ENCODE measurements at regions not wholly inside any gene's neighbourhood (a gene's known extent, or its start where the extent isn't known, plus 50 kb on each side); places are given as distances from the start of the nearest gene placed in this dataset.

- TF ChIP-seq, protein P1, sequence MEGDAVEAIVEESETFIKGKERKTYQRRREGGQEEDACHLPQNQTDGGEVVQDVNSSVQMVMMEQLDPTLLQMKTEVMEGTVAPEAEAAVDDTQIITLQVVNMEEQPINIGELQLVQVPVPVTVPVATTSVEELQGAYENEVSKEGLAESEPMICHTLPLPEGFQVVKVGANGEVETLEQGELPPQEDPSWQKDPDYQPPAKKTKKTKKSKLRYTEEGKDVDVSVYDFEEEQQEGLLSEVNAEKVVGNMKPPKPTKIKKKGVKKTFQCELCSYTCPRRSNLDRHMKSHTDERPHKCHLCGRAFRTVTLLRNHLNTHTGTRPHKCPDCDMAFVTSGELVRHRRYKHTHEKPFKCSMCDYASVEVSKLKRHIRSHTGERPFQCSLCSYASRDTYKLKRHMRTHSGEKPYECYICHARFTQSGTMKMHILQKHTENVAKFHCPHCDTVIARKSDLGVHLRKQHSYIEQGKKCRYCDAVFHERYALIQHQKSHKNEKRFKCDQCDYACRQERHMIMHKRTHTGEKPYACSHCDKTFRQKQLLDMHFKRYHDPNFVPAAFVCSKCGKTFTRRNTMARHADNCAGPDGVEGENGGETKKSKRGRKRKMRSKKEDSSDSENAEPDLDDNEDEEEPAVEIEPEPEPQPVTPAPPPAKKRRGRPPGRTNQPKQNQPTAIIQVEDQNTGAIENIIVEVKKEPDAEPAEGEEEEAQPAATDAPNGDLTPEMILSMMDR (conservative IDR thresholded peaks at IDR 0.05; ENCODE audit: low read depth, low read length), result no peak
- no peak for TF ChIP-seq EZH2 (IDR thresholded peaks at IDR 0.05; ENCODE audit: low read length, unreplicated experiment)
Observed at GRCh38 chr13:61144834-61145593, 270.6 kb downstream of the PCDH20 start.
